ENCODE measurements at regions not wholly inside any gene's neighbourhood (a gene's known extent, or its start where the extent isn't known, plus 50 kb on each side); places are given as distances from the start of the nearest gene placed in this dataset.

DNA sequence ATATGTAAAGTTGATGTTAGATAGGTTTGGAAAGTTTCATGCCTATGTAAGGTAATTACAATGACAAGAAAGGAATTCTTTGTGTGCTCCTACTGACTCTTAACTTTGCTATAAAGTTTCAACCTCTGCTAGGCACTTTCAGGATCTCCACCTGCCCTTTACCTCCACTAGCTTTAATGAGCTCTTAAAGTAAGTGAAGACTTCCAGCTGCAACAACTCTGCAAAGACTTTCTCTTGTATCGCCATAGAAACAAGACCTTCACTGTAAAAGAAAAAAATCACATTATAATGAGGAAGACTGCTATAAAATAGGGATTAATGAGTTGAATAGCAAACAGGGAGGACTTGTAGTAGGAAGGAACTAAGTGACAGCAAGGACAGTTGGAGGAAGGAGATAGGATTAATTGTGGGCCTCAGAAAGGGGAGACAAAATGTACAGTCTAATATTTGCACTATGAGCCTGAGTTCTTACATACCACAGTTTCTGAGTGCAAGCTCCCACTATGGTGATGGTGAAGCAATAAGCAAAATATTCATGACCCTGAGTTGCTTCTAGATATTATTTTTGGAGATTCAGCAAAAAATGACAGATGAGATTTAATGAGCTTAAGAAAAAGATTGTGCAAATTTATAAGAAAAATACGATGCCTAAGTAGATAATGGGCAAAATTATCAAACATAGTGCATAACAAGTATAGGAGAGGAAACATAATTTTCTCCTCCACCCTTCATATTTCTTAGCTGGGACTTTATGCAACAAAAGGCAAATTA, 66.7 kb downstream of the DHRS2 start:
- DNase-seq: no peak
- Histone ChIP-seq H3K27me3 (replicated peaks in 1 of 4; ENCODE audit: control extremely low read depth in 1 of 4, control insufficient read depth in 3 of 4, insufficient read depth in 4 of 4, low read length in 3 of 4) (peaks cover 0 to 6% (median 0%) of the 10 kb centered on the region in 4 experiments), H3K9me3 (ENCODE audit: control extremely low read depth in 1 of 3, control insufficient read depth in 2 of 3, insufficient read depth in 1 of 3, low read length in 2 of 3) (peaks cover 0 to 10% (median 4%) of the 10 kb centered on the region in 3 donors), H3K9ac (ENCODE audit: low read length) (no peak overlapping the region), H3K4me1 (ENCODE audit: control insufficient read depth in 2 of 2, insufficient read depth in 2 of 2, low read length in 2 of 2) (no peaks in the 10 kb centered on the region), H3K27ac (ENCODE audit: low read length in 2 of 2) (no peak overlapping the region), H3K36me3 (replicated peaks in 1 of 2; ENCODE audit: control extremely low read depth in 1 of 2, control insufficient read depth in 1 of 2, extremely low read depth in 1 of 2, insufficient read depth in 2 of 2, low read length in 1 of 2) (no peaks in the 10 kb centered on the region), H2AFZ (ENCODE audit: insufficient read depth, low read depth, low read length, poor library complexity, severe bottlenecking) (no peak overlapping the region), H3K4me2 (replicated peaks; ENCODE audit: low read depth, low read length, poor library complexity, severe bottlenecking) (no peak overlapping the region), H4K20me1 (ENCODE audit: control insufficient read depth, insufficient read depth, low read length, poor library complexity, severe bottlenecking) (no peaks in the 10 kb centered on the region), H3K79me2 (ENCODE audit: control insufficient read depth, insufficient read depth, low read length) (no peaks in the 10 kb centered on the region), H3K4me3 (ENCODE audit: control extremely low read depth in 1 of 5, extremely low read depth in 1 of 5, insufficient read depth in 1 of 5, low read depth in 2 of 5, low read length in 4 of 5) (no peak overlapping the region)
- CTCF ChIA-PET: no interaction called here
- TF ChIP-seq EZH2 (IDR thresholded peaks at IDR 0.05; ENCODE audit: borderline replicate concordance, insufficient read depth, low read depth, low read length, poor library complexity, severe bottlenecking): no peak
- TF ChIP-seq, protein P1, sequence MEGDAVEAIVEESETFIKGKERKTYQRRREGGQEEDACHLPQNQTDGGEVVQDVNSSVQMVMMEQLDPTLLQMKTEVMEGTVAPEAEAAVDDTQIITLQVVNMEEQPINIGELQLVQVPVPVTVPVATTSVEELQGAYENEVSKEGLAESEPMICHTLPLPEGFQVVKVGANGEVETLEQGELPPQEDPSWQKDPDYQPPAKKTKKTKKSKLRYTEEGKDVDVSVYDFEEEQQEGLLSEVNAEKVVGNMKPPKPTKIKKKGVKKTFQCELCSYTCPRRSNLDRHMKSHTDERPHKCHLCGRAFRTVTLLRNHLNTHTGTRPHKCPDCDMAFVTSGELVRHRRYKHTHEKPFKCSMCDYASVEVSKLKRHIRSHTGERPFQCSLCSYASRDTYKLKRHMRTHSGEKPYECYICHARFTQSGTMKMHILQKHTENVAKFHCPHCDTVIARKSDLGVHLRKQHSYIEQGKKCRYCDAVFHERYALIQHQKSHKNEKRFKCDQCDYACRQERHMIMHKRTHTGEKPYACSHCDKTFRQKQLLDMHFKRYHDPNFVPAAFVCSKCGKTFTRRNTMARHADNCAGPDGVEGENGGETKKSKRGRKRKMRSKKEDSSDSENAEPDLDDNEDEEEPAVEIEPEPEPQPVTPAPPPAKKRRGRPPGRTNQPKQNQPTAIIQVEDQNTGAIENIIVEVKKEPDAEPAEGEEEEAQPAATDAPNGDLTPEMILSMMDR (IDR thresholded peaks at IDR 0.05): no peak
- no peaks in the 10 kb centered on the region for H3K4me1 Mint-ChIP-seq
- POLR2A ChIA-PET: no interaction called here
- no CpG with 5 or more reads among the region's 2 CpGs for WGBS (ENCODE audit: insufficient coverage)
- H3K27ac Mint-ChIP-seq: no peak overlapping the region
- H3K4me3 Mint-ChIP-seq: no peak overlapping the region
- H3K27me3 Mint-ChIP-seq: peaks cover 20% of the 10 kb centered on the region
- ATAC-seq (ENCODE audit: low read depth): no peak
- intact Hi-C loops (cut with micrococcal nuclease): no loop called here
- no peaks in the 10 kb centered on the region for H3K9me3 Mint-ChIP-seq (ENCODE audit: insufficient read depth)

DNA sequence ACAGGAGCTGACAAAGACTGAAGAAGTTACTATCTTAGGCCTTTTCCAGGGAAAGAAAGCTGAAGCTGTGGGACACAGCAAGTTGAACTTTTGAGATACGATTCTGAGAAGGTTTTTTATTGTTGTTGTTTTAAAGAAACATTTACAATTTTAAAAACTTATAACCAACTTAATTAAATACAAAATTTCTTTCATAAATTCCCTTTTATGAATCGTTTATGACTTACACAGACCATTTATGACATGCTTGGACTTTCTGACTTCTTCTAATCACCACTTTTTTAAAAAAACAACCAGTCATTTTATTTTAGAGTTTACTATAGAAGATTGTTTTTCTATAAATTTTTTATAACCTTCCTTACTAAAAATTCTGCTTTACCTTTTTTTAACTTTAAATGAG, 68.7 kb downstream of the DHRS2 start:
- ChIA-PET POLR2A (no interaction called here), CTCF (no interaction called here)
- no peak for DNase-seq

More for the DNA sequence above, 68.7 kb downstream of the DHRS2 start:
- no peaks in the 10 kb centered on the region for H3K36me3 ChIP-seq (replicated peaks in 1 of 2; ENCODE audit: control extremely low read depth in 1 of 2, control insufficient read depth in 1 of 2, extremely low read depth in 1 of 2, insufficient read depth in 2 of 2, low read length in 1 of 2)
- H3K4me3 Mint-ChIP-seq: no peak overlapping the region
- H3K27ac Mint-ChIP-seq: no peak overlapping the region
- no peak for ATAC-seq (ENCODE audit: low read depth)
- H3K27me3 Mint-ChIP-seq: peaks cover 11% of the 10 kb centered on the region
- no peaks in the 10 kb centered on the region for H3K4me1 ChIP-seq (ENCODE audit: control insufficient read depth in 2 of 2, insufficient read depth in 2 of 2, low read length in 2 of 2)
- H3K4me2 ChIP-seq (replicated peaks; ENCODE audit: low read depth, low read length, poor library complexity, severe bottlenecking): no peak overlapping the region
- H3K4me1 Mint-ChIP-seq: no peaks in the 10 kb centered on the region
- H3K27me3 ChIP-seq (replicated peaks in 1 of 4; ENCODE audit: control extremely low read depth in 1 of 4, control insufficient read depth in 3 of 4, insufficient read depth in 4 of 4, low read length in 3 of 4): peaks cover 0 to 4% (median 0%) of the 10 kb centered on the region in 4 experiments
- no peak overlapping the region for H2AFZ ChIP-seq (ENCODE audit: insufficient read depth, low read depth, low read length, poor library complexity, severe bottlenecking)
- no CpG with 5 or more reads among the region's 2 CpGs for WGBS (ENCODE audit: insufficient coverage)
- H3K27ac ChIP-seq (ENCODE audit: low read length in 2 of 2): no peak overlapping the region
- intact Hi-C loops (cut with micrococcal nuclease): no loop called here
- no peak for TF ChIP-seq EZH2 (IDR thresholded peaks at IDR 0.05; ENCODE audit: borderline replicate concordance, insufficient read depth, low read depth, low read length, poor library complexity, severe bottlenecking)
- TF ChIP-seq, protein P1 (IDR thresholded peaks at IDR 0.05): no peak
- H4K20me1 ChIP-seq (ENCODE audit: control insufficient read depth, insufficient read depth, low read length, poor library complexity, severe bottlenecking): no peaks in the 10 kb centered on the region
- H3K9me3 Mint-ChIP-seq (ENCODE audit: insufficient read depth): no peaks in the 10 kb centered on the region
- no peaks in the 10 kb centered on the region for H3K79me2 ChIP-seq (ENCODE audit: control insufficient read depth, insufficient read depth, low read length)
- no peak overlapping the region for H3K9ac ChIP-seq (ENCODE audit: low read length)
- no peak overlapping the region for H3K4me3 ChIP-seq (ENCODE audit: control extremely low read depth in 1 of 5, extremely low read depth in 1 of 5, insufficient read depth in 1 of 5, low read depth in 2 of 5, low read length in 4 of 5)
- peaks cover 0 to 10% (median 4%) of the 10 kb centered on the region in 3 donors for H3K9me3 ChIP-seq (ENCODE audit: control extremely low read depth in 1 of 3, control insufficient read depth in 2 of 3, insufficient read depth in 1 of 3, low read length in 2 of 3)

Measured in B cell (primary cell).